ENCODE measurements at regions not wholly inside any gene's neighbourhood (a gene's known extent, or its start where the extent isn't known, plus 50 kb on each side); places are given as distances from the start of the nearest gene placed in this dataset.

DNA sequence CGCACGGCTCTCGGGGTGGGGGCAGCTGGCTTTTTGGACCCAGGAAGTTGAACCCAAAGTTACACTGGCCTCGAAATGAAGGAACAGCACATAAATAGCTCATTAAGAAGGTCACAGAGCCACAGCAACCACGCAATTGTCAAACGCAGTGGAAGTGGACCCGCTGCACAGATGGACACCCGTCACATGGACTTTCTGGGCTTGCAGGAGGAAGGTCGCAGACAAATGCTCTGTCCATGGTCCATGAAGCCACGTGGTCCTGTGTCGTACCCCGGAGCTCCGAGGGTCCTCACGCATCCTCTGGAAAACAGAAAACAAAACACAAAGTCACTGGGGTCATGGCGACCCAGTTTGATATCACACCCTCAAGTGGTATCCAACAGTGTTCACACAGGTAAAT lies 308.1 kb upstream of the SALL3 start:
- TF ChIP-seq TAF1 (IDR thresholded peaks at IDR 0.05; ENCODE audit: borderline replicate concordance, insufficient read depth, low read length) (no peak), REST (IDR thresholded peaks at IDR 0.05; ENCODE audit: insufficient read depth in 1 of 2, low read depth in 2 of 2, low read length in 2 of 2) (no peak), SIN3A (IDR thresholded peaks at IDR 0.05; ENCODE audit: borderline replicate concordance, insufficient read depth, low read length) (no peak)

GRCh38 chr18:78672862-78673446 lies 306.7 kb upstream of the SALL3 start:
- TF ChIP-seq TAF1 (IDR thresholded peaks at IDR 0.05; ENCODE audit: borderline replicate concordance, insufficient read depth, low read length) = no peak
- TF ChIP-seq POLR2AphosphoS5 (IDR thresholded peaks at IDR 0.05; ENCODE audit: low read depth, low read length) = no peak
- TF ChIP-seq SIN3A (IDR thresholded peaks at IDR 0.05; ENCODE audit: borderline replicate concordance, insufficient read depth, low read length) = no peak
- no peak for TF ChIP-seq FOXP2 (optimal IDR thresholded peaks at IDR 0.05; ENCODE audit: borderline replicate concordance, extremely low read depth, extremely low read length, insufficient read depth)
- no peak for TF ChIP-seq REST (IDR thresholded peaks at IDR 0.05; ENCODE audit: insufficient read depth in 1 of 2, low read depth in 2 of 2, low read length in 2 of 2)

GRCh38 chr18:78673516-78674321 lies 305.9 kb upstream of the SALL3 start:
- TF ChIP-seq SIN3A (IDR thresholded peaks at IDR 0.05; ENCODE audit: borderline replicate concordance, insufficient read depth, low read length) (no peak), POLR2AphosphoS5 (IDR thresholded peaks at IDR 0.05; ENCODE audit: low read depth, low read length) (no peak), REST (IDR thresholded peaks at IDR 0.05; ENCODE audit: insufficient read depth in 1 of 2, low read depth in 2 of 2, low read length in 2 of 2) (no peak), TAF1 (IDR thresholded peaks at IDR 0.05; ENCODE audit: borderline replicate concordance, insufficient read depth, low read length) (no peak), FOXP2 (optimal IDR thresholded peaks at IDR 0.05; ENCODE audit: borderline replicate concordance, extremely low read depth, extremely low read length, insufficient read depth) (no peak)

GRCh38 chr18:78675231-78675630 lies 304.4 kb upstream of the SALL3 start:
- no peak for TF ChIP-seq TAF1 (IDR thresholded peaks at IDR 0.05; ENCODE audit: borderline replicate concordance, insufficient read depth, low read length)
- no peak for TF ChIP-seq SIN3A (IDR thresholded peaks at IDR 0.05; ENCODE audit: borderline replicate concordance, insufficient read depth, low read length)
- no peak for TF ChIP-seq FOXP2 (optimal IDR thresholded peaks at IDR 0.05; ENCODE audit: borderline replicate concordance, extremely low read depth, extremely low read length, insufficient read depth)
- TF ChIP-seq POLR2AphosphoS5 (IDR thresholded peaks at IDR 0.05; ENCODE audit: low read depth, low read length) = no peak
- no peak for TF ChIP-seq REST (IDR thresholded peaks at IDR 0.05; ENCODE audit: insufficient read depth in 1 of 2, low read depth in 2 of 2, low read length in 2 of 2)
